ENCODE measurements at regions not wholly inside any gene's neighbourhood (a gene's known extent, or its start where the extent isn't known, plus 50 kb on each side); places are given as distances from the start of the nearest gene placed in this dataset.

DNA sequence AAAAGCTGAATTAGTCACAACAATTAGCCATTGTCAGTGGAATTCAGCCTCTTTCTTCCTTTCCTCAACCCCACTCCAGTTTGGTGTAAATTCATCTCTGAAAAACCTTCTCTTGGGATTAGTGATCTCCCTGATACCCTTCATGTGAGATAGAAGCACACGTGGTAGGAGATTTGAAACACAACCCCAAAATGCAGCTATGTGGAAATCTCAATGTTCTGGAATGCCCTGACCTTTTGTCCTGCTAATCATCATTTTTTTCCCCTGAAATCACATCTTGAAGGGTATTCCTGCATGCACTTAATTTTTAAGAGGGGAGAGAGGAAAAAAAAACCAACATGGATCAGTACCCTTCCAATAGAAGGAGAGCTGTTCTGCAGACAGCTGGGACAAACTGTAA, 612.6 kb downstream of the EBF1 start:
- no peak for DNase-seq (ENCODE audit: low read depth in 1 of 2, low spot score in 1 of 2)
- no peak overlapping the region for H3K27ac ChIP-seq (replicated peaks)
- TF ChIP-seq POLR2AphosphoS5 (IDR thresholded peaks at IDR 0.05; ENCODE audit: low read depth), result no peak
- no peak overlapping the region for H3K4me3 ChIP-seq (replicated peaks; ENCODE audit: insufficient read depth, low read length)
- H3K27me3 ChIP-seq (ENCODE audit: insufficient read depth, poor library complexity, severe bottlenecking), result no peaks in the 10 kb centered on the region

DNA sequence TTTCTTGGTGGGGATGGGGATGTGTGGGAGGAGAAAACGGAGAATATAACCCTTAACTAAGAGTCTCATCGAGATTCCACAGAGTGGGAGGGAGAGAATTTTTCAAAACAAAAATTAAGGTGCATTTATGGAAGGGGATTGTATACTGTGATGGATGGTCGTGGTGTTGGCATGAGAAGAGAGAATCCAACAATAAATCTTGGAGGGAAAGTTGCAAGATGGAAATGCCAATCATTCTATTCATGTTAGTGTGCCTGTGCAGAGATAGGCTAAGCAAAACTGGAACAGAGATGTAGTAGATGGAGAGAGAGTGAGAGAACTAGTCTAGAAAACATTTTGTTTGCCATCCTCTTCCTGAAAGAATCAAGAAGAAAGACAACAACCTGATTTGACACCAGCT, 613.1 kb downstream of the EBF1 start:
- TF ChIP-seq, protein P1, sequence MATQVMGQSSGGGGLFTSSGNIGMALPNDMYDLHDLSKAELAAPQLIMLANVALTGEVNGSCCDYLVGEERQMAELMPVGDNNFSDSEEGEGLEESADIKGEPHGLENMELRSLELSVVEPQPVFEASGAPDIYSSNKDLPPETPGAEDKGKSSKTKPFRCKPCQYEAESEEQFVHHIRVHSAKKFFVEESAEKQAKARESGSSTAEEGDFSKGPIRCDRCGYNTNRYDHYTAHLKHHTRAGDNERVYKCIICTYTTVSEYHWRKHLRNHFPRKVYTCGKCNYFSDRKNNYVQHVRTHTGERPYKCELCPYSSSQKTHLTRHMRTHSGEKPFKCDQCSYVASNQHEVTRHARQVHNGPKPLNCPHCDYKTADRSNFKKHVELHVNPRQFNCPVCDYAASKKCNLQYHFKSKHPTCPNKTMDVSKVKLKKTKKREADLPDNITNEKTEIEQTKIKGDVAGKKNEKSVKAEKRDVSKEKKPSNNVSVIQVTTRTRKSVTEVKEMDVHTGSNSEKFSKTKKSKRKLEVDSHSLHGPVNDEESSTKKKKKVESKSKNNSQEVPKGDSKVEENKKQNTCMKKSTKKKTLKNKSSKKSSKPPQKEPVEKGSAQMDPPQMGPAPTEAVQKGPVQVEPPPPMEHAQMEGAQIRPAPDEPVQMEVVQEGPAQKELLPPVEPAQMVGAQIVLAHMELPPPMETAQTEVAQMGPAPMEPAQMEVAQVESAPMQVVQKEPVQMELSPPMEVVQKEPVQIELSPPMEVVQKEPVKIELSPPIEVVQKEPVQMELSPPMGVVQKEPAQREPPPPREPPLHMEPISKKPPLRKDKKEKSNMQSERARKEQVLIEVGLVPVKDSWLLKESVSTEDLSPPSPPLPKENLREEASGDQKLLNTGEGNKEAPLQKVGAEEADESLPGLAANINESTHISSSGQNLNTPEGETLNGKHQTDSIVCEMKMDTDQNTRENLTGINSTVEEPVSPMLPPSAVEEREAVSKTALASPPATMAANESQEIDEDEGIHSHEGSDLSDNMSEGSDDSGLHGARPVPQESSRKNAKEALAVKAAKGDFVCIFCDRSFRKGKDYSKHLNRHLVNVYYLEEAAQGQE (IDR thresholded peaks at IDR 0.05; ENCODE audit: insufficient replicate concordance, low read depth), result no peak
- TF ChIP-seq CTCF (IDR thresholded peaks at IDR 0.05; ENCODE audit: insufficient read depth, low read length) (no peak), POLR2AphosphoS5 (IDR thresholded peaks at IDR 0.05; ENCODE audit: low read depth) (no peak), GABPA (IDR thresholded peaks at IDR 0.05; ENCODE audit: low read depth) (no peak), SPI1 (IDR thresholded peaks at IDR 0.05; ENCODE audit: borderline replicate concordance, low read depth) (no peak)
- no peak overlapping the region for H3K27ac ChIP-seq (replicated peaks)
- no peak for DNase-seq (ENCODE audit: low read depth in 1 of 2, low spot score in 1 of 2)
- no peak overlapping the region for H3K4me3 ChIP-seq (replicated peaks; ENCODE audit: insufficient read depth, low read length)
- no peaks in the 10 kb centered on the region for H3K27me3 ChIP-seq (ENCODE audit: insufficient read depth, poor library complexity, severe bottlenecking)

- TF ChIP-seq GABPA (IDR thresholded peaks at IDR 0.05; ENCODE audit: low read depth) (no peak), SPI1 (IDR thresholded peaks at IDR 0.05; ENCODE audit: borderline replicate concordance, low read depth) (no peak), POLR2AphosphoS5 (IDR thresholded peaks at IDR 0.05; ENCODE audit: low read depth) (no peak), CTCF (IDR thresholded peaks at IDR 0.05; ENCODE audit: insufficient read depth, low read length) (no peak)
- TF ChIP-seq, protein P1 (IDR thresholded peaks at IDR 0.05; ENCODE audit: insufficient replicate concordance, low read depth), result no peak
- DNase-seq (ENCODE audit: low read depth in 1 of 2, low spot score in 1 of 2), result no peak
- Histone ChIP-seq H3K27ac (replicated peaks) (no peak overlapping the region), H3K27me3 (ENCODE audit: insufficient read depth, poor library complexity, severe bottlenecking) (no peaks in the 10 kb centered on the region), H3K4me3 (replicated peaks; ENCODE audit: insufficient read depth, low read length) (no peak overlapping the region)
Measured at GRCh38 chr5:158485604-158486081, 614.1 kb downstream of the EBF1 start.

DNA sequence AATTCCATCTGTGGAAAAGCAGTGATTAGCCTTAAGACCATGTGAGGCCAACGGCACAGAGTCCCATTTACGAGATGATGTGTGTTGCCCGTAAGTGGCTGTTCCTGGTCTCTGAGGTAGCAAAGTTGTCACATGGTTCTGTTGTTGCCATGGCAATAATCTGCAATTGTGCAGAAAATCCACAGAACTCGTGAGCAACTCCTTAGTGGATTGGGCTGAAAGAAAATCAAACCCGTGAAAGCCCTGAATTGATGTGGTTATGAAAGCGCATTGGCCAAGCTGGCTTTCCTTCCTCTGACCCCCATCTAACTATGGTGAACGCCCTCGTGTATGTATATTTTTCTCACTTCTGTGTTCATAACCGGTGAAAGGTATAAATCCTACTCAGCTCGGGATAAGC, 614.7 kb downstream of the EBF1 start:
- Histone ChIP-seq H3K4me3 (replicated peaks; ENCODE audit: insufficient read depth, low read length) (no peak overlapping the region), H3K27ac (replicated peaks) (no peak overlapping the region), H3K27me3 (ENCODE audit: insufficient read depth, poor library complexity, severe bottlenecking) (no peaks in the 10 kb centered on the region)
- TF ChIP-seq GABPA (IDR thresholded peaks at IDR 0.05; ENCODE audit: low read depth), result no peak
- TF ChIP-seq, protein P1 (IDR thresholded peaks at IDR 0.05; ENCODE audit: insufficient replicate concordance, low read depth), result no peak
- TF ChIP-seq SPI1 (IDR thresholded peaks at IDR 0.05; ENCODE audit: borderline replicate concordance, low read depth), result no peak
- no peak for TF ChIP-seq CTCF (IDR thresholded peaks at IDR 0.05; ENCODE audit: insufficient read depth, low read length)
- no peak for TF ChIP-seq POLR2AphosphoS5 (IDR thresholded peaks at IDR 0.05; ENCODE audit: low read depth)
- DNase-seq (ENCODE audit: low read depth in 1 of 2, low spot score in 1 of 2), result no peak

Data from HL-60 (cell line).